Duodenal mucosa (tissue), 2 donors: ENCODE measurements at regions not wholly inside any gene's neighbourhood (a gene's known extent, or its start where the extent isn't known, plus 50 kb on each side); places are given as distances from the start of the nearest gene placed in this dataset.
"Not testable (repeated sequence)": the region's sequence is repeated elsewhere in the genome, so short reads cannot be mapped to it uniquely, and the experiment has no call there.

Experiments
- H3K27ac ChIP-seq: one replicate; pipeline ENCODE4 v1.7.0; 2013; ENCODE audit warnings: low read depth, low read length
- H3K27me3 ChIP-seq, 2 donors: one replicate each; pipeline ENCODE4 v1.7.0; 2013; ENCODE audit warnings: low read length in 2 of 2, control low read depth in 1 of 2; ENCODE audit not compliant: insufficient read depth in 2 of 2, control insufficient read depth in 1 of 2
- H3K36me3 ChIP-seq, 2 donors: one replicate each; pipeline ENCODE4 v1.7.0; 2013; ENCODE audit warnings: low read length in 2 of 2, control low read depth in 1 of 2; ENCODE audit not compliant: insufficient read depth in 2 of 2, control insufficient read depth in 1 of 2
- H3K4me1 ChIP-seq, 2 donors: one replicate each; pipeline ENCODE4 v1.7.0; 2013; ENCODE audit warnings: low read length in 2 of 2, control low read depth in 1 of 2; ENCODE audit not compliant: insufficient read depth in 2 of 2, control insufficient read depth in 1 of 2
- H3K4me3 ChIP-seq, 2 donors: one replicate each; pipeline ENCODE4 v1.7.0; 2013; ENCODE audit warnings: low read length in 2 of 2, low read depth in 1 of 2
- H3K9ac ChIP-seq, 2 donors: one replicate each; pipeline ENCODE4 v1.7.0; 2013; ENCODE audit warnings: low read length in 2 of 2, low read depth in 1 of 2
- H3K9me3 ChIP-seq, 2 donors: one replicate each; pipeline ENCODE4 v1.7.0; 2013; ENCODE audit warnings: low read length in 2 of 2, control low read depth in 1 of 2; ENCODE audit not compliant: control insufficient read depth in 1 of 2

DNA sequence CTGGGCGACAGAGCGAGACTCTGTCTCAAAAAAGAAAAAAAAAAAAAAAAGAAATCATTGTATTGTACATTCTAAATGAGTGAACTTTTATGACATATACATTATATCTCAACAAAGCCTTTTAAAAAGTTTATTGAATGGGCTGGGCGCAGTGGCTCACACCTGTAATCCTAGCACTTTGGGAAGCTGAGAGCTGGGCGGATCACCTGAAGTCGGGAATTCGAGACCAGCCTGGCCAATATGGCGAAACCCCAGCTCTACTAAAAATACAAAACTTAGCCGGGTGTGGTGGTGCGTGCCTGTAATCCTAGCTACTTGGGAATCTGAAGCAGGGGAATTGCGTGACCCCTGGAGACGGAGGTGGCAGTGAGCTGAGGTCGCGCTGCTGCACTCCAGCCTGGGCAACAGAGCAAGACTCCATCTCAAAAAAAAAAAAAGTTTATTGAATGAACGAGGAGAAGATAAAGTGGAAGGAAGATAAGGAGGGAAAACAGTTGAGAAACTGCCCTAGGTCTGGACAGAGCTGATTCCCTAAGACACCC lies 71.9 kb upstream of the NBPF3 start:
- H3K9me3 ChIP-seq, H3K27ac ChIP-seq, H3K4me3 ChIP-seq, H3K9ac ChIP-seq, H3K4me1 ChIP-seq, H3K27me3 ChIP-seq, H3K36me3 ChIP-seq: not testable (repeated sequence)

DNA sequence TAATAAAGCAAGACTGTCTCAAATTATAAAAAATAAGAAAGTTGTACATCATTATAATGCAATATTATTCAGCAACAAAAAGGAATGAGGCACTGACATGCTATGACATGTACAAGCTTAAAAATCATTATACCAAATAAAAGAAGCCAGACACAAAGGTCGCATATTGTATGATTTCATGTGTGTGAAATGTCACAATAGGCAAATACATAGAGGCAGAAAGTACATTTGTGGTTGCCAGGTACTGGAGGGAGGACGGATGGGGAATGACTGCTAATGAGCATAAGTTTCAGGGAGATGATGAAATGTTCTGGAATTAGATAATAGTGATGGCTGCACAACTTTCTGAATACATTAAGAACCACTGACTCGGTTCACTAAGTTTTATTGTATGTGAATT lies 73.6 kb upstream of the NBPF3 start:
- Histone ChIP-seq H3K9ac (no peak overlapping the region), H3K27ac (no peak overlapping the region), H3K36me3 (no peaks in the 10 kb centered on the region), H3K4me1 (peaks cover 0 to 6% of the 10 kb centered on the region in 2 donors), H3K4me3 (no peak overlapping the region), H3K9me3 (no peaks in the 10 kb centered on the region), H3K27me3 (no peaks in the 10 kb centered on the region)

- Histone ChIP-seq H3K4me3 (no peak overlapping the region), H3K9ac (no peak overlapping the region), H3K27me3 (no peaks in the 10 kb centered on the region), H3K36me3 (no peaks in the 10 kb centered on the region), H3K27ac (no peak overlapping the region), H3K9me3 (no peaks in the 10 kb centered on the region), H3K4me1 (peaks cover 0 to 6% of the 10 kb centered on the region in 2 donors)
These were observed 74.8 kb upstream of the ECE1 start for GRCh38 chr1:21365036-21365435.

- no peaks in the 10 kb centered on the region for H3K9me3 ChIP-seq
- H3K9ac ChIP-seq = no peak overlapping the region
- no peaks in the 10 kb centered on the region for H3K27me3 ChIP-seq
- H3K27ac ChIP-seq = no peak overlapping the region
- no peaks in the 10 kb centered on the region for H3K36me3 ChIP-seq
- no peaks in the 10 kb centered on the region for H3K4me1 ChIP-seq
- H3K4me3 ChIP-seq = no peak overlapping the region
These were observed 71.8 kb upstream of the ECE1 start for GRCh38 chr1:21362096-21362495.

GRCh38 chr1:21361506-21361905 lies 71.2 kb upstream of the ECE1 start:
- no peaks in the 10 kb centered on the region for H3K27me3 ChIP-seq
- H3K4me1 ChIP-seq = no peaks in the 10 kb centered on the region
- H3K4me3 ChIP-seq = no peak overlapping the region
- no peak overlapping the region for H3K27ac ChIP-seq
- no peak overlapping the region for H3K9ac ChIP-seq
- H3K9me3 ChIP-seq = no peaks in the 10 kb centered on the region
- H3K36me3 ChIP-seq = no peaks in the 10 kb centered on the region

GRCh38 chr1:21357161-21357560 lies 66.9 kb upstream of the ECE1 start:
- H3K4me3 ChIP-seq = no peak overlapping the region
- no peaks in the 10 kb centered on the region for H3K4me1 ChIP-seq
- H3K9me3 ChIP-seq = no peaks in the 10 kb centered on the region
- H3K36me3 ChIP-seq = no peaks in the 10 kb centered on the region
- no peak overlapping the region for H3K9ac ChIP-seq
- no peak overlapping the region for H3K27ac ChIP-seq
- H3K27me3 ChIP-seq = no peaks in the 10 kb centered on the region

- Histone ChIP-seq H3K27ac (no peak overlapping the region), H3K9ac (no peak overlapping the region), H3K4me3 (no peak overlapping the region), H3K27me3 (no peaks in the 10 kb centered on the region), H3K9me3 (no peaks in the 10 kb centered on the region), H3K4me1 (no peaks in the 10 kb centered on the region), H3K36me3 (no peaks in the 10 kb centered on the region)
These were observed 65.7 kb upstream of the ECE1 start for GRCh38 chr1:21355956-21356355.

DNA sequence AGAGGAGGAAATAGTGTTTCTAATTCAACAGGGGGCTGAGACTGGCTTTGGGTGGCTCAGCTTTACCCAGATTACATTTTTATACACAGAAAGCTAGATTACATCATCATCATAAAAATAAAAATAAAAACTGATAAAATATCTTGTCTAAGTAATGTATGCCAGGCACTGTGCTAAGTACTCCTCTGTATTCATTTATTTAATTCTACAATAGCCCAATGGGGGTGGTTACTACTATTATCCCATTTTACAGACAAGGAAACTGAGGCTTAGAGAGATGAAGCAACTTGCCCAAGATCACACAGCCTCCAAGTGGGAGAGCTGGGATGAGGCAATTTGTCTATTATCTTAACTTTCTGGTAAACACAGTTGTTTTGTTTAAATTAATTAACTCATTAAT lies 62.3 kb upstream of the ECE1 start:
- H3K36me3 ChIP-seq = no peaks in the 10 kb centered on the region
- no peak overlapping the region for H3K4me3 ChIP-seq
- no peak overlapping the region for H3K27ac ChIP-seq
- no peaks in the 10 kb centered on the region for H3K9me3 ChIP-seq
- no peaks in the 10 kb centered on the region for H3K27me3 ChIP-seq
- no peaks in the 10 kb centered on the region for H3K4me1 ChIP-seq
- no peak overlapping the region for H3K9ac ChIP-seq

GRCh38 chr1:21351901-21352300 lies 61.6 kb upstream of the ECE1 start:
- H3K27me3 ChIP-seq = no peaks in the 10 kb centered on the region
- H3K4me3 ChIP-seq = no peak overlapping the region
- no peaks in the 10 kb centered on the region for H3K9me3 ChIP-seq
- H3K36me3 ChIP-seq = no peaks in the 10 kb centered on the region
- no peak overlapping the region for H3K27ac ChIP-seq
- no peaks in the 10 kb centered on the region for H3K4me1 ChIP-seq
- H3K9ac ChIP-seq = no peak overlapping the region

- peaks cover 7 to 9% of the 10 kb centered on the region in 2 donors for H3K4me1 ChIP-seq
- no peak overlapping the region for H3K27ac ChIP-seq
- no peaks in the 10 kb centered on the region for H3K9me3 ChIP-seq
- no peaks in the 10 kb centered on the region for H3K36me3 ChIP-seq
- H3K27me3 ChIP-seq = no peaks in the 10 kb centered on the region
- no peak overlapping the region for H3K9ac ChIP-seq
- H3K4me3 ChIP-seq = no peak overlapping the region
These were observed 60.1 kb upstream of the ECE1 start for GRCh38 chr1:21350202-21350885.
